G401 (cell line): ENCODE measurements at regions not wholly inside any gene's neighbourhood (a gene's known extent, or its start where the extent isn't known, plus 50 kb on each side); places are given as distances from the start of the nearest gene placed in this dataset.
A peak's percentile ranks its signal among the peaks of the same experiment; 100 is the strongest.

Experiments
- DNase-seq: peaks from one replicate; pipeline ENCODE4 v3.0.0-alpha.2; 2015; ENCODE audit warnings: low spot score
- in situ Hi-C: cut with HindIII; loops from 2 replicates; pipeline ENCODE4 v1.10.0; 2016; ENCODE audit warnings: low sequenced_read_pairs, mixed read lengths

DNA sequence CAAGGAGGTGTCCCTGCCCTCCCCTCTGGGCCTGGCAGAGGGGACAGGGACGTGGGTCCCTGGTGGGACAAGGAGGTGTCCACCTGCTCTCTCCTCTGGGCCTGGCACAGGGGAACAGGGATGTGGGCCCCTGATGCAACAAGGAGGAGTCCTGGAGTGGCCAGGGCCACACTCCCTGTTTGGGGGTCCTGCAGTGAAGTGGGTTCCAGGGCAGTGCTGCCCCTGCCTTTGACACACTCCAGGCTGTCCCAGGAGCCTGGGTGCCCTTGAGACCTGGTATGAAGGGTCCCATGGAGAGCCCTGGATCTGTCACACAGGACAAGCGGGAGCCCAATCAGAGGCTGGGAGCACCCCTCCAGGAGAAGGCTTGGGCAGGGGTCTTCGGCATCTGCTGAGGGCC is 75.8 kb upstream of the GPC1 start:
- DNase-seq = no peak
- in situ Hi-C loops = no loop called here

DNA sequence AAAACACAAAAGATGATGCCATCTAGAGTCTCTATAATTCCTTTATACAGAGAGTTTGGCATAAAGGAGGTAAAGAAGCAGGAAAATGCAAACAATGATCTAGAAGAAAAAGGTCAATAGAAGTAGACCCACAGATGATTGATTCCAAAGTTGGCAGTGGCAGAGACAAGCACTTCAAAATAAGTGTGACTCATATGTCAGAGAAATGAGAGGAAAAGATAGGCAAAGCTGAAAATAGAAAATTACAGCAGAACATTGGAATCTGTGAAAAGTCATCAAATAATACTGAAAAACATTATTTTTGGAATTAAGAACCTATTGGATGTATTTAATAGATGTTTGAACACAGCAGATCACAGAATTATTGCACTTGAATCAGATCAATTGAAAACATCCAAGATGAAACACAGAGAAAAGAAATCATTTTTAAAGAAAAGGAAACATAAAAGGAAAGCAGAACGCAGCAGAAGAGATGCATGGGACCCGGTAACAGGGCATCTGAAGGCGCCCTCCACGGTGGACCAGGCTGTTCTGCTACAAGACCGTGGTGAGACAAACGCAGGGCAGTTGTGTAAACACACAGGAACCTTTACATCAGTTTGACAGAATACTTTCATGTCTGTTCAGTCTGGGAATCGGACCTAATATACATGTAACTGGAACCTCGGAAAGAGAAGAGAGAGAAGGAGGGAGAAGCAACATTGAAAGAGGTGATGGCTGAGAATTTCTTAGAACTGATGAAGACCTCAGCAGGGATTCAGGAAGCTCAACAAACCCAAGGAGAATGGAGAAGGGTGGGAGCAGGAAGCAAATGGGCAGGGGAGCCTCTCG is 74.6 kb upstream of the GPC1 start:
- DNase-seq = no peak
- in situ Hi-C loops = no loop called here

DNA sequence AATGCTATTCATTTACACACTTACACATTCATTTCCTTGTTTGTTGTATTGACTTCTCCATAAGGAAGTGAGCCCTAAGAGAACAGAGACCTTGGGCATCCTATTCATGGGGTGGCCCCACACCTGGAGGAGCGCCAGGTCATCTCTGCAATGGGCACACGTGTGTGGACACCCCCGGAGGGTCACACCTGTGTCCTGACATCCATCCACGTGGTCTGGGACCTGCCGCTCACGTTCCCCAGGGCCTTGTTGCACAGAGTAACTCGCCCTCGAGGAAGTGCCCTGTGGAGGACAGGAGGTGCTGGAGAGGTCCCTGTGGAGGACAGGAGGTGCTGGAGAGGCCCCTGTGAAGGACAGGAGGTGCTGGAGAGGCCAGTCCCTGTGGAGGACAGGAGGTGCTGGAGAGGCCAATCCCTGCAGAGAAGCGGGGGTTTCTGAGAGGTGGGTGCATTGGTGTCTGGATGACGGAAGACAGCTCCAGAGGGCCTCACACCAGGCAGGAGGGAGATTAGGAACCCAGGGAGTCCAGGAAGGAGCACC is 73.2 kb upstream of the GPC1 start:
- no peak for DNase-seq
- in situ Hi-C loops = no loop called here

DNA sequence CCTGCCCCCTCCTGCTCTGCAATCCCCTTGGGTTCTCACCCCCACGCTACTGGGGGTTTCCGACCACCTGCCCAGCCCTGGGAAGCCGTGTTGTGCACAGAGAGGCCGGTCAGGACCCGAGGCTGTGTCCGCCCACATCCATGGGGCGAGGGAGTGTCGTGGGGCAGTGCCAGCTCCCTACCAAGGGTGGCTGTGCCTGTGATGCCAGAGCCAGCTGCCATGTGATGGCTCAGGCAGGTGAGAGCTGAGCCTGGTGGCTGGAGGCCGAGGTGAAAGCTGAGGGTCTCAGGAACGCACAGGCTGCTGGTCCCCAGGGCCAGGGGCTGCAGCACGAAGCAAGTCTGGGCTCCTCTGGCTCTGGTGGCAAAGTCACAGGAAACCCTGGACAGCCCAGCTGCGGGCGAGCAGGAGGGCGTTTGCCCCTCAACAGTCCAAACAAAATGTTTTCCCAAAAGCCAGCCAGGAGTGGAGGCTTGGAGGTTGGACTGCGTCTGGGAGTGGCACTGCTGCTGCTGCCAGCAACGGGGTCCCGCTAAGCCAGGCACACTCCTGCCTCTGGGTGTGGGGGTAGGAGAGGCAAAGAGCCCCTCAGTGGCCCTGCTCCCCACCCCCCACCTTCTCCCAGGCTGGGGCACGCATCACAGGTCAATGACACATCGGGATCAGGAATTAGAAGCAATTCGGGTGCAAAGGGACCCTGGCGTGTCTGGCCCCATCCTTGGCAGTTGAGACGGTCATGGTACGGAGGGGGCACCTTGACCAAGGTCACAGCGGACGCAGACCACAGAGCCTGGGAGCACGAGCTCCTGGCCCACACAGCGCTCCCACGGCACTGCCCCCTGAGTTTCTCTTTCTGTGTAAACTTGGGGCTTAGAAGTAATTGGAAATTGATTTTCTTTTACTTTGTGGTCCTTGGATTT is 72.4 kb upstream of the GPC1 start:
- no peak for DNase-seq
- in situ Hi-C loops = no loop called here

DNA sequence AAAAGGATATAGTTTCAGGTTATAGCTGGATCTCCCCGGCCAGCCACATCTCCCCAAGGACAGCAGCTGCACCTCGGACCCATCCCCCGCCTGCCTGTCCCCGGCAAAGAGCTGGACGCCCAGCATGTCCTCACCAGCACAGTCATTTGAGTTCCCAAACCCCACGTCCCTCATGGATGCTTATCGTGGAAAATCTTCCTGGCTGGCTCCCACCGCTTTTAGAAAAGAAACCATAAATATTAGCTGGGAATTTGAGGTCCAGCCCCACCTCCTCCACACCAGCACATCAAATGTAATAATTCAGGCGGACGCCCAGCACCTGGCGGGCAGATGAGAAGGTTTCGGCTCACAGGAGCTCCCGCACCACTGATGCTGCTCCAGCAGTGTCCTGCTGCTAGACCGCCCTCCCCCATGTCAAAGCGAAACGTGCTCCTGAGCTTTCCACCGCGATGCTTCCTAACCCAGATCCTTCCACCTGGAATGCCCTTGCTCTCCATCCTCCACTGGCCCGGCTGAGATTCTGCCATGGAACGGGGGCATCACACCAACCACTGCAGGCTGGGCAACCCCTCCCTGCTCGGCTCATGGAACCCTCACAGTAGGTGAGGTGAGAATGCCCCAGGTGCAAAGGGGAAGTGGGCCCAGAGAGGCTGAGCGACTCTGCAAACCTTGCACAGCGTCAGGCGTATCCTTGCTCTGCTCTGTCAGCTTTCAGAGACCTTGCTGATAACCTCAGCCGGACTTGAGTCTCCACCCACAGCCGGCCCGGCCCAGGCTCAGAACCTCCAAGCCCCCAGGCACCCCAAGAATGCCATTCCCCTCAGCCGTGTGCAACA is 71.5 kb upstream of the GPC1 start:
- in situ Hi-C loops = no loop called here
- DNase-seq = no peak

DNA sequence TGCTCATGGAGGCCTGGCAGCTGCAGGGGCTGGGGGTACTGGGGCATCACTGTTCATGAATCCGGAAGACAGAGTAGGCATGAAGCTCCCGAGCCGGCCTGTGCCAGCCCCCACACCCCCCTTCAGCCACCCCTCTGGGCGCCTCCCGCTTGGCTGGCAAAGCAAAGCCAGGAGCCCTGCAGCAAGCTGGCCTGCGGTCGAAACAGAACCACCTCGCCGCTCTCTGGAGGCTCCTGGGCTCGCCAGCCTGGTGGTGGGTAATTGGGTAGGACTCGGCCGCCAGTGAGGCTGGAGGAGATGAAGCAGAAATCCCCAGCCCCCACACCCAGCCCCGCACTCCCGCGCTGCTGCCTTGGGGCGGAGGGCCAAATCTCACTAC is 70.9 kb upstream of the GPC1 start:
- in situ Hi-C loops = no loop called here
- no peak for DNase-seq

DNA sequence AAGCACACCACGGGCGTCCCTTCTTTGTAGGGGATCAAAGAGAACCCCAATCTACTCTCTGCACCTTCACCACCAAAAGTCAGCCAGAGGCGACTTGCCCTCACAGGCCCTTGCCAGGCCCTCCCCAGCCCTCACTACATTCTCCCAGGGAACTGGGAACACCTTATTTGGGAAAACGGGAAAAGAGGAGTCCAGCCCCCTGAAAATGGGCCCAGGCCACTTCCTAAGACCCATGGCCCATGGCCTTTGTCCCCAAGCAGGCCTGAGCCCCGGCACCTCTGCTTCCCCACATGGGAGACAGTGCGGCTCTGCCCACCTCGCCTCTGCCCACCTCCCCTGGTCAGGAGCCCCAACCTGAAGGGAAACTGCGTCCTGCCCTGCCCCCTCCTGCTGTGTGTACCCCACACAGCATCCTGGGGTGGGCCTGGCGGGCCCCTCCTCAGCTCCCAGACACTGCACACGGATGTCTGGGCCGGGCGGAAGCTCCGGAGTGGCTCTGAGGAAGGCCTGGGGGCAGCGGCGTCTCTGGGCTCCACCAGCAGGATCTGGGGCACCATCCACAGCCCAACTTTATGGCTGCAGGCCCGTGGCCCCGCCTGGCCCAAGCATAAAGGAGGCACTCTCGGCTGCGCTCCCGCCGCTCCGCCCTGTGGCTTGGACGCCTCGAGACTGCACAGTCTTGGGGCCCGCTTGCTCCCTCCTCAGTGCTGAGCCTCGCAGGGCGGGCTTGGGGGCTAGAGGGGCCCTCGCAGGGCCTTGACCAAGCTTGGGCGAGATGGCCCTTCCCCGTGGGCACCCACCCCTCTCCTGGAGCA is 70.3 kb upstream of the GPC1 start:
- DNase-seq = no peak
- in situ Hi-C loops = no loop called here

DNA sequence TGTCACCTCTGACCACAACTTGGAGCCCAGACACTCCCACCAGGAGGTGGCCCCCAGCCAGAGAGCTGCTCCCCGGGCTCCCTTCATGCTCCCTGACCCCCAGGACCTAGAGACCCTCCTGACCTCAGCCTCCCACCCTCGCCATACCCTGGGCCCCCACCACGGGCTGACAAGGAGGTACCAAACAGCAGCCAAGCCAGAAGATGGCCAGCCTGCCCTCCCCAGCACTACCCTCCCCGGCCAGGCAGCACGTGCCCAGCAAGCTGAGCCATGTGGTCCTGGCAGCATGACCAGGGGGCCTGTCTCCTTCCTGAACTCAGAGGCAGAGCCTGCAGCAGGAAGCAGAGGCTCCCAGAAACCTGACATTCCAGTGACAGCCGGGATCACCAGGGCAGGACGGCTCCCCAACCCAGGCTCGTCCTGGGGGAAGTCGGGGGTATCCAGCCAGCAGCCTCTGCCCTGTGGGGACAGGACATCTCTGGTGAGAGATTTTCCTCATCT is 69.4 kb upstream of the GPC1 start:
- no peak for DNase-seq
- in situ Hi-C loops = no loop called here

DNA sequence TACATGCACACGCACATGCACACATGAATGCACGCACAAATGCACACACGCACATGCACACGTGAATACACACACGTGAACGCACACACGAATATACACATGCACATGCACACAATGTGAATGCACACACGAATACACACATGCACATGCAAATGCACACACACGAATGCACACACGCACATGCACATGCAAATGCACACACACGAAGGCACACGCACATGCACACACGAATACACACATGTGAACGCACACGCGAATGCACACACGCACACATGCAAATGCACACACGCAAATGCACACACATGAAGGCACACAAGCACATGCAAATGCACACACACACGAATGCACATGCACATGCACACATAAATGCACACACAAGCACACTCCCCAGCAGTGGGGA is 68.6 kb upstream of the GPC1 start:
- DNase-seq = no peak
- in situ Hi-C loops = no loop called here

DNA sequence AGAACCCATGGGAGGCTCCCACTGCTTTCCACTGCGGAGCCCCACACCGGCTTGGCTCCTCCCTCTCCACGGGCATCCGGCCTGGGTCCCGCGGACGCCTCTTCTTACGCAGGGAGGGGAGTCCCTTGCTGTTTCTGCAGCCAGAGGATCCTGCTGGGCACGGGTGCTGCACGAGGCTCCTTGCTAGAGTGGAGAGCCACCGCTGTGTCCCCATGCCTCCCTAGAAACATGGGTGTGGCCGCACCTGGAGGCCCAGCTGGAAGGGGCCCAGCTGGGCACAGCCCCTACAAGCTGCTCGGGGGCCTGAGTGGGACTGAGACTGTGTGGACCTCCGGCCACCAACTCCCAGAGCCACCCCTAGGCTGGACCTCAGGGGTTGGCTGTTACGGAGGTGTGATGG is 67.7 kb upstream of the GPC1 start:
- no peak for DNase-seq
- in situ Hi-C loops = no loop called here

DNA sequence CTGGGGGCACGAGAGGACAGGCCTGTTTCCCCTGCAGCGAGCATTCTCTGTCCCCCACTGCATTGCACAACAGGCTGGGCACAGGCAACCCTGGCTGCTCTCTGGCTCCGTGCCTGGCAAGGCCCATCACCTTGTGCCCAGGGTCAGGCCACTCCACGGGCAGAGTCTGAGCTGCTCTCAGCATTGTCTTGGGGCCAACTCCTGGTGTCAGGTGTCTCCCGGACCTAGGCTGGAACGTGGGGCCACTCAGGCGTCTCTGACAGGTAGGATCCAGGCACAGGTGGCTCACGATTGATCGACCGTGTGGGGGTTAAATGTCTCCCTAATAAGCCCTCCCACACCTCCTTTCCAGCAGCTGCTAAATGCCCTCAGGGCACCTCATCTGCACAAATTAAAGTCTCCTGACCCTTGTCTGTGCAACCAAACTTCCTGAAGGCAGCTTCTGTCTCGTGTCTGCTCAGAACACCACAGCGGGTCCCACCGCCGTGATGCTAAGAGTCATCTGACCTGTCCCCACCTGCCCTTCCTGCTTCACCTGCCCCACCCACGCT is 66.6 kb upstream of the GPC1 start:
- in situ Hi-C loops = no loop called here
- no peak for DNase-seq

DNA sequence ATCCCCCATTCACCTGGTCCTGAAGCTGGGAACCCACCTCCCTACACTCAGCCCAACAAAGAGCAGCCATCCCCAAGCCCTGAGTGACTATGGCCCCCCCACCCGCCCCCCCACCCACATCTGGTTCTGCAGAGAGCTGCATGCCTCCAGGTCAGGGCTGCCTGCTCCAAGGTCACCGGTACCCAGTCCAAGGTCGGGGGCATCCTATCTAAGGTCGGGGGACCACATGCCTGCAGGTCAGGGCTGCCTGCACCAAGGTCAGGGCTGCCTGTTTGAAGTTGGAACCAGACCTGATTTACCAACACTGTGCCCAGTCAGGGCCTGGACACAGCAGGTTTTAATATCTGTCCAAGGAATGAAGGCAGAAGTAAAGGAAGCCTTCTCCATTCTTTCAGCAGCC is 66.1 kb upstream of the GPC1 start:
- in situ Hi-C loops = no loop called here
- no peak for DNase-seq

DNA sequence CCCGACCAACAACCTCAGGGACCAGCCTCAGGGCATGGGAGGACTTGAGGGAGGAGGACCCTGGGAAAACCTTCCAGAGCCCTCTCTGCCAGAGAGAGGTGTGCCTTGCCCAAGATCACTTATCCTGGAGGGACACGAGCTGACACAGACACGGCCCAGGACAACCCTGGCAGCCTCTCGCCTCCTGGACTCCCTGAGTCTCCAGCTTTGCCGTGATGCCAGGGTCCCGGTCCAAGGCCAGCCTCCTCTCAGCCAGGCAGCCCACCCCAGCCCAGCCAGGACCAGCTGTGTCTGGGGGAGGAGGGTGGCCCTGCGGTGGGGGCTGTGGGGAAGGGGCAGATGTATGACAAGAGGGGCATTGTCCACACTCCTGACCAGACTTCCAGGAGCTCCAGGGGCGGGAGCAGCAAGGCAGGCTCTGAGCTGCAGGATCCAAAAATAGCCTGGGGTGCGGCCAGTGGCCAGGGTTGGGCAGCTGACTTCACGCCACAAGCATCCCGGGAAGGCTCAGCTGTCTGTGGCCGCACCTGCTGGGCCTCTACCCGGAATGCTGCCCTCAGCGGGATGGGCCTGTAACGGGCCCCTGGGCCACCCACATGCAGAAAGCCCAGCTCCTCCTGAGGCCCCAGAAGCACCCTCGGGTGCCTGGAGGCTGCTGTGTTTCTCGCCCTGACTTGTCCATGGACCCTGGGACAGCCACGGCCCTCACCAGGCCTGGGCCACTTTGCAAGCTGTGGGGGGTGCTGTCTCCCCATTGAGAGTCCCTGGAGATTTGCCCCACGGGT is 65.5 kb upstream of the GPC1 start:
- in situ Hi-C loops = no loop called here
- DNase-seq = peak; percentile 32

DNA sequence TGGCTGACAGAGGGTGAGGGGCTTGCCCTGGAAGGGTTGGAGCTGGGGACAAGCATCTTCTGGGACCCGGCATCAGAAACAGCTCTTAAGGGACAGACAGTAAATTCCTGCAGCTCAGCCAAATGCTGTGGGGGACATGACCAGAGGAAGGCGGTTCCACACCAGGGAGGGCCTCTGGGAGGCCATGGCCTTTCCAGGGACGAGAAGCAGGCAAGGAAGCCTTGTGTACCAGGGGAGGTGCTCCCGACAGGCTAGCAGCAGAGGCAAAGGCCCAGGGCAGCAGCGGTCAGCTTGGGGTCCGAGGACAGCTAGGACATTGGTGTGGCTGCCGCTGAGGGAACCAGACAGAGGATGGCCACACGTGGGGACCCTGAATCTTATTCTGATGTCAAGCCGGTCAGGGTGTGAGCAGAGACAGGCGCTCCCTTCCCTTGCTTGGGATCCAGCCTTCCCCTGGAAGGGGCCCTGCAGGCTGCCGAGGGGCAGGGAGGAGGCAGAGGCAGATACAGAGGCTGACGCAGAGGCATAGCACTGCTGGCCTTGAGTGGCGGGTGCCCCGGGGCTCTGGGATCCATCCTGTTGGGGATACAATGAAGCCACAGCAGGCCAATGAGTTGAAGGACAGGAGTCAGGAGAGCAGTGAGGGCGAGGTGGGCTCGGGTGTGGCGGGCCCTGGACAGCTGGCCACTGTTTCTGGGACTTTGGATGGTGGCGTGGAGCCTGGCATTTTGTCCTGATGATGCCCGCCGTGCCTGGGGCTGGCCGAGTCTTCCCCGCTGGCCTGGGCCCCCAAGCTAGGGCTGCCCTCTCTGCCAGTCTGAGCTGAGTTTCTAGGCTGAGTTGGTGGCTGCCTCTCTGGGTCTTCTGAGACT is 64.1 kb upstream of the GPC1 start:
- in situ Hi-C loops = no loop called here
- no peak for DNase-seq

DNA sequence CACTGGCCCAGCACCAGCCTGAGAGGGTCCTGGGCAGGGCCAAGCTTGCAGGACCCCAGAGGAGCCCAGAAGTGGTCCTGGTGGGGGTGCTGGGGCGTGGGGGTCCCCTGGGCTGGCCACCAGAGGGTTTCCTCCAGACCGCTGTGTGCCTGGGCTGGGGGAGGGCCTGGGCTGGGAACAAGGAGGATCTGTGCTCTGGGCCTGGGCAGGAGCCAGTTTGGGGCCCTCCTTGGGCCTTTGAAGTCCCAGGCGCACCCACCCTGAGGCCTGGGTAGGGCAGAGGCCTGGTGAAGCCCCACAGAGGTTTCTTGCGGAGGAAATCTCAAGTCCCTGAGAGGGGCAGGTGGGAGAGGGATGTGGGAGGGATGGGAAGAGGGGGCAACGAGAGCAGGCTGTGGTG is 63.4 kb upstream of the GPC1 start:
- in situ Hi-C loops = no loop called here
- no peak for DNase-seq

DNA sequence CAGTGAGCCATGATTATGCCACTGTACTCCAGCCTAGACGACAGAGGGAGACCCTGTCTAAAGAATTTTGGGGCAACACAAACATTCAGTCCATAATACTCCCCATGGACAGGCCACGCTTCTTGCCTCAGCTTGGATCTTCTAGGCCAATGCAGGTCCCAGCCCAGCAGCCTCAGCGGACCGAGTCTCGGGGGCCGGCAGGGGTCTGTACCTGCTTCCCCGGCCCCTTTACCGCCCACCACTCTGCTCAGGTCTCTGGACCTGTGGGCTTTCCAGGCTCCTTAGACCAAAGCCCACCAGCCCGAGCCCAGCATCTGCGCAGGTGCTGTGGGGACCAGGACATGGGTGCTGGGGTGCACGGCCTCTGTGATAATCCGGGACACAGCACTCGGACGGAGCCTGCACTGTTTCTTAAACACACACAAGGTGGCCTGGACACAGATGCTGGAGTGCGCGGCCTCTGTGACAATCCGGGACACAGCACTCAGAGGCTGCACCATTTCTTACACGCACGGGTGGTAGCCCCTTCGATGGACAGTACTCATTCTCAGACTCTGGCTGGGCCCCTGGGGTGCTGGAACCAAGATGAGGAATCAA is 62.1 kb upstream of the GPC1 start:
- in situ Hi-C loops = no loop called here

More for the DNA sequence above, 62.1 kb upstream of the GPC1 start:
- no peak for DNase-seq
